Stimulated activated naive B cell treated with anti-CD40 and anti-IgM and Interleukin-4, amounts not matched to agents 10 μg/mL and 1 μg/mL and 100 μg/mL, for 72 hours (primary cell): ENCODE measurements at regions not wholly inside any gene's neighbourhood (a gene's known extent, or its start where the extent isn't known, plus 50 kb on each side); places are given as distances from the start of the nearest gene placed in this dataset.
"Not testable (repeated sequence)": the region's sequence is repeated elsewhere in the genome, so short reads cannot be mapped to it uniquely, and the experiment has no call there.

Experiments
- ATAC-seq, 2 donors: fragments of 150-1000 bp; cut with Tn5 transposase; replicated peaks; 2 replicates each; pipeline ENCODE4 v1.10.0; 2021; ENCODE audit warnings: moderate library complexity in 1 of 2
- DNase-seq: peaks from one replicate; pipeline ENCODE4 v3.0.0; 2021
- H3K27ac Mint-ChIP-seq: one replicate; pipeline ENCODE4 v1.8.0; 2022; ENCODE audit warnings: mild to moderate bottlenecking, mixed read lengths
- H3K27me3 Mint-ChIP-seq, 2 donors: one replicate each; pipeline ENCODE4 v1.8.0; 2022; ENCODE audit warnings: mixed read lengths in 2 of 2
- H3K36me3 Mint-ChIP-seq, 2 donors: one replicate each; pipeline ENCODE4 v1.8.0; 2022; ENCODE audit warnings: mixed read lengths in 2 of 2, mild to moderate bottlenecking in 1 of 2
- H3K4me1 Mint-ChIP-seq, 2 donors: one replicate each; pipeline ENCODE4 v1.8.0; 2022; ENCODE audit warnings: mixed read lengths in 2 of 2, mild to moderate bottlenecking in 1 of 2
- H3K4me3 Mint-ChIP-seq, 2 donors: one replicate each; pipeline ENCODE4 v1.8.0; 2022; ENCODE audit warnings: mild to moderate bottlenecking in 2 of 2, mixed read lengths in 2 of 2, moderate library complexity in 1 of 2
- H3K9me3 Mint-ChIP-seq, 2 donors: one replicate each; pipeline ENCODE4 v1.8.0; 2022; ENCODE audit warnings: mixed read lengths in 2 of 2, mild to moderate bottlenecking in 1 of 2

DNA sequence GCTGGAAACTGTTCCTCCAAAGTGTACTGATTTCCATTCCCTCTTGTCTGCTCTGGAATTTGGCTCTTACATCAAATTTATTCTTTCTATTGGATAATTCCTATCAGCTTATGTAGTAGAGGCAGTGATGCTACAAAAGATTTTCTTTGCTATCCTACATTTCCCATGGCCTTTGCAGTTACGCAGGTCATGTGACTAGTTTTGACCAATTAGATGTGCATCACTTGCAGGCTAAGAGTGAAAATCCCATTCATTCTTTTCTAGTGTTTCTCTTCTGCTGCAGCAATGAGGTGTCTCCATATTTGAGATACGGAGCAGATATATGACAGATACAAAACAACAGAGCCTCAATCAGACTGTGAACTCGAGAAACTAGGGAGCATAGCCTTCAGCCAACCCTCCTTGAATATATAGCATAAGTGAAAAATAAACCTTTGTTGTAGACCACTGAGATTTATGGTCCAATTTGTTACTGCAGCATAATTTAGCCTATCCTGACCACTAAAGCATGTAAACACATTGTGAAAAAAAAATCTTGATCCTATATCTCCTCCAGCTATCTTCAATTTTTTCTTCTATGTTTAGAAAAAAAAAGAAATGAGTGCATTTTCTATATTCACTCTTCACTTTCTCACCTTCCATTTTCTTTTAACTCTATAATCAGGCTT lies 102.0 kb downstream of the HNMT start:
- Mint-ChIP-seq H3K36me3 (no peaks in the 10 kb centered on the region), H3K9me3 (no peaks in the 10 kb centered on the region), H3K4me3 (no peak overlapping the region), H3K27ac (no peak overlapping the region), H3K27me3 (peaks cover 0 to 4% of the 10 kb centered on the region in 2 donors), H3K4me1 (no peaks in the 10 kb centered on the region)
- ATAC-seq (no peak), DNase-seq (no peak)

DNA sequence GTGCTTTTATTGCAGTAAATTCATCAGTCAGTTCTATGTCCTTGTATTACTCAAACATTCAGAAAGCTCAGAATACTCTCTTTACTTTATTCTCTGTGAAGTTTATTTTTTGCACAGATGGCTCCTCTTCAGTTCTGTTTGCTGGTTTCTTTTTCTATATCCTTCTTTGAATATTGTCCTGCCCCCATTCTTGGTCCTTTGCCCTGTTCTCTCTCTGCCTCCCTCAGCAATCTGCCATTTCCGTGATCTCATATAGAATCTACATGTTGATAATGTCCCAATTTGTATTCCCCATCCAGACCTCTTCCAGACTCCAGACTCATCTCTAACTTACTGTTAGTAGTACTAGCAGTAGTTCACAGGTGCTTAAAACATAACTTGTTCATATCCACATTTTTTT lies 102.6 kb downstream of the HNMT start:
- Mint-ChIP-seq H3K9me3 (no peaks in the 10 kb centered on the region), H3K4me3 (no peak overlapping the region), H3K36me3 (no peaks in the 10 kb centered on the region), H3K4me1 (no peaks in the 10 kb centered on the region), H3K27ac (no peak overlapping the region), H3K27me3 (peaks cover 0 to 4% of the 10 kb centered on the region in 2 donors)
- DNase-seq (no peak), ATAC-seq (no peak)

DNA sequence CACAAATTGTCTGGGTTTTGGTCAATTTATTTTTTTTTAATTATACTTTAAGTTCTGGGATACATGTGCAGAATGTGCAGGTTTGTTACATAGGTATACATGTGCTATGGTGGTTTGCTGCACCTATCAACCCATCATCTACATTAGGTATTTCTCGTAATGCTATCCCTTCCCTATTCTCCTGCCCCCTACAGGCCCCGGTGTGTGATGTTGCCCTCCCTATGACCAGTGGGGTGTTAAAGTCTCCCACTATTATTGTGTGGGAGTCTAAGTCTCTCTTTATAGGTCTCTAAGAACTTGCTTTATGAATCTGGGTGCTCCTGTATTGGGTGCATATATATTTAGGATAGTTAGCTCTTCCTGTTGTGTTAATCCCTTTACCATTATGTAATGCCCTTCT lies 104.4 kb downstream of the HNMT start:
- not testable (repeated sequence) for H3K27ac Mint-ChIP-seq, H3K9me3 Mint-ChIP-seq, DNase-seq, H3K4me1 Mint-ChIP-seq, H3K4me3 Mint-ChIP-seq, H3K27me3 Mint-ChIP-seq, H3K36me3 Mint-ChIP-seq, ATAC-seq

DNA sequence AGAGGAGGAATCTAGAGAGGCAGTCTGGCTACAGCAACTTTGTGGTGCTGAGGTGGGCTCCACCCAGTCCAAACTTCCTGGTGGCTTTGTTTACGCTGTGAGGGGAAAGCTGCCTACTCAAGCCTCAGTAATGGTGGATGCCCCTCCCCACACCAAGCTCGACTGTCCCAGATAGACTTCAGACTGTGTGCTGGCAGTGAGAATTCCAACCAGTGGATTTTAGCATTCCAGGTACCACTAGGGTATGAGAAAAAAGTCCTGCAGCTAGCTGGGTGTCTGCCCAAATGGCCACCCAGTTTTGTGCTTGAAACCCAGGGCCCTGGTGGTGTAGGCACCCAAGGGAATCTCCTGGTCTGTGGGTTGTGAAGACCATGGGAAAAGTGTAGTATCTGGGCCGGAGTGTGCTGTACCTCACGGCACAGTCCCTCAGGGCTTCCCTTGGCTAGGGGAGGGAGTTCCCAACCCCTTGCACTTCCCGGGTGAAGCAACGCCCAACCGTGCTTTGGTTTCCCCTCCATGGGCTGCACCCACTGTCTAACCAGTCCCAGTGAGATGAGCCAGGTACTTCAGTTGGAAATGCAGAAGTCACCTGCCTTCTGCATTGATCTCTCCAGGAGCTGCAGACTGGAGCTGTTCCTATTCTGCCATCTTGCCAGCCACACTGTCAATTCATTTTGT lies 106.9 kb downstream of the HNMT start:
- ATAC-seq, H3K9me3 Mint-ChIP-seq, H3K4me1 Mint-ChIP-seq, H3K36me3 Mint-ChIP-seq, DNase-seq, H3K27me3 Mint-ChIP-seq, H3K27ac Mint-ChIP-seq, H3K4me3 Mint-ChIP-seq: not testable (repeated sequence)

DNA sequence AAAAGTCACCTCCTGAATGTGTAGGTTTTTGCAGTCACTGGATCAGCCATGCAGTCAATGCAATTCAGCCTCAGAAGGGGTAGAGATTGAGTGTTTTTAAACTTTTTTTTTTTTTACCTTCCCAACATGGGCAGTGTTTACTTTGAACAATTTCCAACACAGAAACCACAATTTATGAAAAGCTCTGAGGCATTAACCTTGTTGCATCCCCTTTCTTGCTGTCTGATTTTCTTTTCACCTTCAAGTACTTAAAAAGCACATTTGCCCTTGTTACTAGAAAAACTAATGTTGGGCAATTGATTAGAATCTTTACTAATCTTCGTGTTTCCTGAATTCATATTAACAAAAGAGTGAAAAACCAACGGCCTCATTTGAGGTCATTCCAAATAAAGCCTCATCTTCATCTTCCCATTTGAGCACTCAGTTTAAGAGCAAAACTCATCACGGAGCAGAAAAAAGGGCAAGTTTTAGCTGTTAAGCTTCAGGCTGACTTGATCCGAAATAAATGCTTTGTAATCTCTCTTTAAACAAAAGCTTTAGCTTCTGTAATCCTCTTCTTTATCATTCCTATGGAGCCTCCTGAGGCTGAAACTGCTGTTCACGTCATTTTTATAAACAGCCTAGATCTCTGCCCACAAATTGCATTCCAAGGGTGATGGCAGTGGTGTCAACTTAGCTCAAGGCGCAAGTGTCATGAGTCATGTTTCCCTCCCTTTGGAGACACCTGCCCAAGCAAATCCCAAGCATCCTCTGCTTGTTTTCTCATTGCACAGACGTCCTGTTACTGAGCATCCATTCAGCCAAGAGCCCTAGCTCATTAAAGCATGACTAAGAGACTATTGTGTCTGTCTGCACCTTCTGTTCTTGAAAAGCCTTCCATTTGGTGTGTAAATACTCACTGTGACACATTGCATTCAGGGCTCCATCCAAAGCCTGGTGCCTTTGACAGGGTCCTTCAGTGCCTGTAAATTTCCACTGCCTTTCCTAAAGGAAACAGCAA lies 107.7 kb downstream of the HNMT start:
- no peaks in the 10 kb centered on the region for H3K4me1 Mint-ChIP-seq
- H3K27ac Mint-ChIP-seq: no peak overlapping the region
- no peak overlapping the region for H3K4me3 Mint-ChIP-seq
- DNase-seq (no peak), ATAC-seq (no peak)
- peaks cover 0 to 4% of the 10 kb centered on the region in 2 donors for H3K27me3 Mint-ChIP-seq
- H3K36me3 Mint-ChIP-seq: no peaks in the 10 kb centered on the region
- peaks cover 0 to 2% of the 10 kb centered on the region in 2 donors for H3K9me3 Mint-ChIP-seq

DNA sequence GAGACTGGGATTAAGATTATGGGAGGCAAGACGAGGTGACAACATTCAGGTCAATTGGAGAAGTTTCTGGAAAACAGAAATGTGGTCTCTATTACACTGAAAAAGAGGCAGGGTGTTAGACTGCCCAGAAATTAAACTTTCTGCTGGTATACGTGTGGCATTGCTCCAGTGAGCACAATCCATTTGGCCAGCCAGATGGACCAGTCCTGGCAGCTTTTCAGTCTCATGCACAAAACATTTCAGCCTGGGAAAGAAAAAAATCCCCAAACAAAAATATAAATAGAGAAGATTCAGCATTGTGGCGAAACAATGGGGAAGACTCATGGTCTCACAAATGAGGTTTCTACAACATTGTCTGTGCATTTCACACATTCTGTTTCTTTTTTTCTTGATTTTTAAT lies 113.9 kb downstream of the HNMT start:
- DNase-seq (no peak), ATAC-seq (no peak)
- Mint-ChIP-seq H3K27ac (no peak overlapping the region), H3K36me3 (no peaks in the 10 kb centered on the region), H3K4me3 (no peak overlapping the region), H3K4me1 (no peaks in the 10 kb centered on the region), H3K27me3 (no peaks in the 10 kb centered on the region), H3K9me3 (peaks cover 0 to 2% of the 10 kb centered on the region in 2 donors)

DNA sequence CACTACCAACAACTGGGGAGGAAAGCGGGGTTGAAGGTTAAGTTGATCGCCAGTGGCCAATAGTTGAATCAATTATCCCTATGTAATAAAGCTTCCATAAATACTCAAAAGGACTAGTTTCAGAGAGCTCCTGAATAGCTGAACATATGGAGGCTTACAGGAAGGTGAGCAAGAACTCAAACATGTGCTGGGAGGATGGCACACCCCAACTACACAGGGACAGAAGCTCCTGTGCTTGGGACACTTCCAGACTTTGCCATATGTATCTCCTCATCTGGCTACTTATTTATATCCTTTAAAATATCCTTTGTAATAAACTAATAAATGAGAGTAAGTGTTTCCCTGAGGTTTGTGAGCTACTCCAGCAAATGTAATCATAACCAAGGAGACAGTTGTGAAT lies 115.7 kb downstream of the HNMT start:
- ATAC-seq: no peak
- Mint-ChIP-seq H3K4me3 (no peak overlapping the region), H3K4me1 (no peaks in the 10 kb centered on the region), H3K36me3 (no peaks in the 10 kb centered on the region), H3K27me3 (no peaks in the 10 kb centered on the region), H3K9me3 (peaks cover 0 to 2% of the 10 kb centered on the region in 2 donors), H3K27ac (no peak overlapping the region)
- DNase-seq: no peak

DNA sequence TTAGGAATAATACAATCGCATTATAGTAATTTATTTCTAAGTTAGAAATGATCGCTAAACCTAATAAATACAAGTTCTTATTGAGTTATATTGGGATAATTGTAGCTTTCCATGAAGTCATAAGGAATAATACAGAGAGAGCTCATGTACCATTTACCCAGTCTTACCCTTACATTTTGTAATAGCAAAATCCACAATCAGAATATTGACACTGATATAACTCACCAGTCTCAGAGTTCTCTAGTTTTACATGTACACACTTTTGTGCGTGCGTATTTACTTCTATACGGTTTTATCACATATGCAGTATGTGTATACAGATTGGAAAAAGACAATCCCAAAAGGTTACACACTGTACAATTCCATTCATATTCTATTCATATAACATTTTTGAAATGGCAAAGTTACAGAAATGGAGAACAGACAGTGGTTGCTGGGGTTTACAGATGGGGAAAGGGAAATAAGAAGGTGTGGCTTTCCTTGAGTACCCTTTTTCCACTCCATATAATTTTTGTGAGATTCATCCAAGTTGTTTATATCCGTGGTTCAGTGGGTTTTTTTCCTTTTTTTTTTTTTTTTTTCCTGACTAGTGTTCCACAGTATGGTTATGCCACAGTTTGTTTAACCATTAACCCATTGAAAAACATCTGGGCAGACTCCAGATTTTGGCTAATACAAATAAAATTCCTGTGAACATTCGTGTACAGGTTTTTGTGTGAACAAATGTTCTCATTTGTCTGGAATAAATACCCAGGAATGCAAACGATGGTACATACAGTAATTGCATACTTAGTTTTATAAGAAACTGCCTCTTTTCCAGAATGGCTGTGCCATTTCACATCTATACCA lies 117.2 kb downstream of the HNMT start:
- no peaks in the 10 kb centered on the region for H3K36me3 Mint-ChIP-seq
- no peak for DNase-seq
- no peak overlapping the region for H3K27ac Mint-ChIP-seq
- H3K4me1 Mint-ChIP-seq: no peaks in the 10 kb centered on the region
- no peaks in the 10 kb centered on the region for H3K27me3 Mint-ChIP-seq
- ATAC-seq: no peak
- H3K4me3 Mint-ChIP-seq: no peak overlapping the region
- H3K9me3 Mint-ChIP-seq: no peaks in the 10 kb centered on the region

DNA sequence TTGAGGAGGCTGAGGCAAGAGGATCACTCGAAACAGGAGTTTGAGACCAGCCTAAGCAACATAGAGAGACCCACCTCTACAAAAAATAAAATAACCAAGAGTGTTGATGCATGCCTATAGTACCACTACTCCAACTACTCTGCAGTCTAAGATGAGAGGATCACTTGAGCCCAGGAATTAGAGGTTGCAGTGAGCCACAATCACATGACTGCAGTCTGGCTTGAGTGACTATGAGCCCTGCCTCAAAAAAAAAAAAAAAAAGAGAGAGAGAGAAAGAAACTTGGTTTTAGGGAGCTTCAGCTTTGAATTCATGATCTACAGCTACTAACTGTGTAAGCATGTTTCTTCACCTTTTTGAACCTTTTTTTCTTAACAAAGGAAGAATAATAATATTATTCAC lies 119.9 kb downstream of the HNMT start:
- Mint-ChIP-seq H3K9me3 (no peaks in the 10 kb centered on the region), H3K27me3 (no peaks in the 10 kb centered on the region), H3K36me3 (no peaks in the 10 kb centered on the region), H3K27ac (no peak overlapping the region), H3K4me1 (no peaks in the 10 kb centered on the region), H3K4me3 (no peak overlapping the region)
- no peak for DNase-seq
- ATAC-seq: no peak

DNA sequence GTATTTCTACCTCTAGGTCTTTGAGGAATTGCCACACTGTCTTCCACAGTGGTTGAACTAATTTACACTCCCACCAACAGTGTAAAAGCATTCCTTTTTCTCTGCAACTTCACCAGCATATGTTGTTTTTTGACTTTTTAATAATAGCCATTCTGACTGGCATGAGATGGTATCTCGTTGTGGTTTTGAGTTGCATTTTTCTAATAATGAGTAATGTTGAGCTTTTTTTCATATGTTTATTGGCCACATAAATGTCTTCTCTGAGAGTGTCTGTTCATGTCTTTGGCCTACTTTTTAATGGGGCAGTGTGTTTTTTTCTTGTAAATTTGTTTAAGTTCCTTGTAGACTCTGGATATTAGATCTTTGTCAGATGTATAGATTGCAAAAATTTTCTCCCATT lies 121.2 kb downstream of the HNMT start:
- H3K4me3 Mint-ChIP-seq, H3K9me3 Mint-ChIP-seq, ATAC-seq, H3K36me3 Mint-ChIP-seq, H3K27ac Mint-ChIP-seq, H3K27me3 Mint-ChIP-seq, DNase-seq, H3K4me1 Mint-ChIP-seq: not testable (repeated sequence)

DNA sequence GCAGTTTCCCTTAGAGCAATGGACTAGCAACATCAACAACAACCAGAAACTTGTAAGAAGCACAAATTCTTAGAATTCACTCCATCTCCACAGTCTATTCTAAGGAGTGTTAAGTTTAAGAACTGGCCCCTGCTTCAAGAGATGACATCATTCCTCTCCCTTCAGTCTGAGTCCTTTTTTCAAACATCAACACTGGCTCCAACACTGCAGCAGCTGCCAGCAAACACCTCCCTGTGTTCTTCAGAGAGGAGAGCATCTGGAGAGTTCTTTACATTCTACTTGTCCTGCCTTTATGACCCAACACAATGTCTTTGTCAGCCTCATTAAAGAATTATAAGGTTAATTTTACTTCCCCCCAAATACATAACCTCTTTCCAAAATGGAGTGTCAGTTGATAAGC lies 122.3 kb downstream of the HNMT start:
- Mint-ChIP-seq H3K27me3 (no peaks in the 10 kb centered on the region), H3K4me1 (no peaks in the 10 kb centered on the region), H3K27ac (no peak overlapping the region), H3K4me3 (no peak overlapping the region), H3K9me3 (no peaks in the 10 kb centered on the region), H3K36me3 (no peaks in the 10 kb centered on the region)
- DNase-seq (no peak), ATAC-seq (no peak)

DNA sequence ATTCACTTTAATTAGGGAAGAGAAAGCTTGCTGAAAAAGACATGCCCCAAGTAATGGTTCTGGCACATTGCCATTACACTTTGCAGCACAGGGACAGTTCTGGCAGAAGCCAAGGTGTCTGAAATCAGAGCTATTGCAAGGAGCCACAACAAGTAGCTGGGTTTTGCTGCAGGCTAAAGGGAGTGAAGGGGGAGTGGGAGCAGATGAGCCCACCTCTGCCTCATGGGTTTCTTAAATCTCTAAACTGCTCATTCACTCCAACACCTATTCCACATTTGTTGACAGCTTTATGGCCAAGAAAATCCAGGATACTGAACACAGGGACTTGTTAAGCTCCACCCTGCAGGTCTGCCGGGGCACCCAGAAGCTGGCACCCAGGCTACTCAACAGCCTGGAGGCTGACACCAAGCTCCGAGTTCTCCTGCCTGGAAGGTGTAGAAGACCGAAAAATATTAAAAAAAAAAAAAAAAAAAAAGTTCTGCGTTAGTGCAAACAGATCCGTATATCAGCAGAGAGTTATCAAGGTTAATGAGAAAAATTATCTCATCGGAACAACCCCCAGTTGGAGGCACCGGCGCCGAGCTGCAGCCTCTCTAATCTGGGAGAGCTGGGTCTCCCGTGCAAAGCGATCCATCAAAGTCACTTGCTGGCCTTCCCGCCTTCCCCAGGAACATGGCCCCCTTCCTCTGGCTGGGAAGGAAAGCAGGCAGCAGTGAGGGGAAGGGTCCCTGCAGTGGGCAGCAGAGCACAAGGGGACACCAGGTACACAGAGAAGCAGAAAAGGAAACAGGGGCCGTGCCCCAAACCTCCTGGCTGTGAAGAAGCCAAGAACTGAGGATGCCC lies 123.7 kb downstream of the HNMT start:
- no peak overlapping the region for H3K4me3 Mint-ChIP-seq
- H3K9me3 Mint-ChIP-seq: no peaks in the 10 kb centered on the region
- ATAC-seq (no peak), DNase-seq (no peak)
- H3K4me1 Mint-ChIP-seq: no peaks in the 10 kb centered on the region
- no peak overlapping the region for H3K27ac Mint-ChIP-seq
- no peaks in the 10 kb centered on the region for H3K27me3 Mint-ChIP-seq
- H3K36me3 Mint-ChIP-seq: no peaks in the 10 kb centered on the region

DNA sequence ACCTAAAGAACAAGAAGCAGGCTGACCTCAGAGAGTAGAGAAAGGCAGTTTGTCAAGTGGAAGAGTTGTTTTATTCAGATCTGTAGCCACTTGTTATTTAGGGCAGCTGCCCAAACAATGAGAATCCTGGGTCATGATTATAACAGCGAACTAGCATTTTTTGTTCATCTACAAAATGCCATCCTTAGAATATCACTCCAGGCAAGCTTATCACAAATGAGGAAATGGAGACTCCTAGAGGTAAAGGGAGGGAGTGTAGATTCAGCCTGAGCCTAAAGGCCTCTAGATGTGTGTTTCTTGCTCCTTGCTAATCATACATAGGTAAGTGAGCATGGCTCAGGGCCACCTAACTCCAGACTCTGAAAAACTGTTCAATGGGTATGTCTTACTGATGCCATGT lies 126.1 kb downstream of the HNMT start:
- no peaks in the 10 kb centered on the region for H3K36me3 Mint-ChIP-seq
- no peaks in the 10 kb centered on the region for H3K27me3 Mint-ChIP-seq
- H3K4me3 Mint-ChIP-seq: no peak overlapping the region
- H3K27ac Mint-ChIP-seq: no peak overlapping the region
- no peaks in the 10 kb centered on the region for H3K4me1 Mint-ChIP-seq
- DNase-seq: no peak
- ATAC-seq: peak; percentile 54 to 61
- H3K9me3 Mint-ChIP-seq: no peaks in the 10 kb centered on the region
